Fibroblast of peridontal ligament (primary cell): ENCODE measurements at regions not wholly inside any gene's neighbourhood (a gene's known extent, or its start where the extent isn't known, plus 50 kb on each side); places are given as distances from the start of the nearest gene placed in this dataset.

Source experiments
- DNase-seq: peaks from one replicate; pipeline ENCODE4 v3.0.0-alpha.2; 2010; ENCODE audit errors: extremely low read depth

- peak; percentile 71 for DNase-seq
Measured at GRCh38 chr13:109599901-109600657, 186.3 kb downstream of the IRS2 start.

GRCh38 chr13:109595471-109595870 is 190.9 kb downstream of the IRS2 start:
- DNase-seq, result peak; percentile 89

- no peak for DNase-seq
Measured at GRCh38 chr13:109593230-109593629, 193.2 kb downstream of the IRS2 start.

- no peak for DNase-seq
Measured at GRCh38 chr13:109592770-109593169, 193.6 kb downstream of the IRS2 start.

GRCh38 chr13:109587689-109588088 is 198.7 kb downstream of the IRS2 start:
- DNase-seq, result no peak

GRCh38 chr13:109586509-109587346 is 199.7 kb downstream of the IRS2 start:
- no peak for DNase-seq

GRCh38 chr13:109584844-109585361 is 201.5 kb downstream of the IRS2 start:
- DNase-seq, result no peak

GRCh38 chr13:109577191-109577700 is 209.1 kb downstream of the IRS2 start:
- peak; percentile 11 for DNase-seq

GRCh38 chr13:109576331-109576813 is 210.0 kb downstream of the IRS2 start:
- DNase-seq, result no peak

GRCh38 chr13:109575821-109576220 is 210.6 kb downstream of the IRS2 start:
- DNase-seq, result no peak

GRCh38 chr13:109572389-109572788 is 214.0 kb downstream of the IRS2 start:
- DNase-seq, result no peak

GRCh38 chr13:109569958-109570711 is 216.2 kb downstream of the IRS2 start:
- no peak for DNase-seq

- DNase-seq, result no peak
Measured at GRCh38 chr13:109568339-109568818, 218.0 kb downstream of the IRS2 start.

GRCh38 chr13:109567315-109567714 is 219.1 kb downstream of the IRS2 start:
- peak; percentile 33 for DNase-seq

GRCh38 chr13:109565877-109566276 is 220.5 kb downstream of the IRS2 start:
- DNase-seq, result no peak

GRCh38 chr13:109548374-109548773 is 238.0 kb downstream of the IRS2 start:
- no peak for DNase-seq

GRCh38 chr13:109547942-109548341 is 238.4 kb downstream of the IRS2 start:
- no peak for DNase-seq

GRCh38 chr13:109545931-109546330 is 240.5 kb downstream of the IRS2 start:
- no peak for DNase-seq

- no peak for DNase-seq
Measured at GRCh38 chr13:109541081-109541480, 245.3 kb downstream of the IRS2 start.

- no peak for DNase-seq
Measured at GRCh38 chr13:109537584-109537983, 248.8 kb downstream of the IRS2 start.

GRCh38 chr13:109533350-109533749 is 253.0 kb downstream of the IRS2 start:
- DNase-seq, result no peak
